SK-N-SH treated with all-trans-retinoic acid at 6 μM for 48 hours (cell line): ENCODE measurements at regions not wholly inside any gene's neighbourhood (a gene's known extent, or its start where the extent isn't known, plus 50 kb on each side); places are given as distances from the start of the nearest gene placed in this dataset.

ENCODE experiments used
- ATAC-seq: fragments of 200-7000 bp; cut with Tn5 transposase; 3 replicates; pipeline ENCODE4 v1.9.1; 2020; ENCODE audit warnings: mild to moderate bottlenecking, moderate library complexity
- ARNTL ChIP-seq: fragments of 450-650 bp; formaldehyde crosslinking; IDR thresholded peaks from 2 replicates; pipeline ENCODE4 v1.5.0; 2020; ENCODE audit warnings: low read depth, mild to moderate bottlenecking, moderate library complexity, borderline replicate concordance
- BACH2 ChIP-seq: fragments of 250-450 bp; sonication (Bioruptor Pico); IDR thresholded peaks from 2 replicates; pipeline ENCODE4 v1.9.0; 2021; ENCODE audit warnings: mild to moderate bottlenecking, borderline replicate concordance
- ESRRG ChIP-seq: fragments of 250-450 bp; sonication (Bioruptor Pico); IDR thresholded peaks from 2 replicates; pipeline ENCODE4 v1.6.1; 2021; ENCODE audit warnings: mild to moderate bottlenecking
- GLIS3 ChIP-seq: fragments of 250-450 bp; sonication (Bioruptor Pico); IDR thresholded peaks from 2 replicates; pipeline ENCODE4 v1.5.0; 2020; ENCODE audit warnings: mild to moderate bottlenecking, moderate library complexity
- OSR1 ChIP-seq: fragments of 250-450 bp; sonication (Bioruptor Pico); IDR thresholded peaks from 2 replicates; pipeline ENCODE4 v1.8.0; 2022; ENCODE audit warnings: moderate library complexity, mild to moderate bottlenecking, inconsistent platforms
- PPARA ChIP-seq: fragments of 250-450 bp; sonication (Bioruptor Pico); IDR thresholded peaks from 2 replicates; pipeline ENCODE4 v1.5.0; 2020; ENCODE audit warnings: mild to moderate bottlenecking, borderline replicate concordance
- SNAI2 ChIP-seq: fragments of 250-450 bp; sonication (Bioruptor Pico); IDR thresholded peaks from 2 replicates; pipeline ENCODE4 v1.5.0; 2020; ENCODE audit warnings: mild to moderate bottlenecking, moderate library complexity
- TCF4 ChIP-seq: fragments of 250-450 bp; sonication (Bioruptor Pico); IDR thresholded peaks from 2 replicates; pipeline ENCODE4 v1.8.0; 2021; ENCODE audit warnings: mild to moderate bottlenecking, moderate library complexity, borderline replicate concordance
- ZC3H10 ChIP-seq: fragments of 250-450 bp; sonication (Bioruptor Pico); IDR thresholded peaks from 2 replicates; pipeline ENCODE4 v1.5.1; 2021; ENCODE audit warnings: mild to moderate bottlenecking, moderate library complexity
- ZFP3 ChIP-seq: fragments of 250-450 bp; sonication (Bioruptor Pico); IDR thresholded peaks from 2 replicates; pipeline ENCODE4 v1.5.0; 2020; ENCODE audit warnings: mild to moderate bottlenecking, moderate library complexity
- ZFP30 ChIP-seq: fragments of 450-650 bp; formaldehyde crosslinking; IDR thresholded peaks from 2 replicates; pipeline ENCODE4 v1.5.0; 2022; ENCODE audit warnings: mild to moderate bottlenecking, moderate library complexity
- ZNF565 ChIP-seq: fragments of 450-650 bp; formaldehyde crosslinking; conservative IDR thresholded peaks from 2 replicates; pipeline ENCODE4 v1.5.0; 2020; ENCODE audit warnings: low read depth, mild to moderate bottlenecking, moderate library complexity
- ZNF70 ChIP-seq: fragments of 450-650 bp; formaldehyde crosslinking; IDR thresholded peaks from 2 replicates; pipeline ENCODE4 v1.5.0; 2020; ENCODE audit warnings: mild to moderate bottlenecking, moderate library complexity
- ZNF8 ChIP-seq: fragments of 450-650 bp; formaldehyde crosslinking; IDR thresholded peaks from 2 replicates; pipeline ENCODE4 v1.5.0; 2020; ENCODE audit warnings: mild to moderate bottlenecking, moderate library complexity
- TF ChIP-seq, protein P1 (sequence below): fragments of 250-450 bp; sonication (Bioruptor Pico); IDR thresholded peaks from 2 replicates; pipeline ENCODE4 v1.8.0; 2020; ENCODE audit warnings: mild to moderate bottlenecking, moderate library complexity, borderline replicate concordance
- TF ChIP-seq, protein P2 (sequence below): fragments of 250-450 bp; sonication (Bioruptor Pico); IDR thresholded peaks from 2 replicates; pipeline ENCODE4 v1.5.1; 2020; ENCODE audit warnings: low read depth, mild to moderate bottlenecking, moderate library complexity
- TF ChIP-seq, protein P3 (sequence below): fragments of 250-450 bp; sonication (Bioruptor Pico); IDR thresholded peaks from 2 replicates; pipeline ENCODE4 v1.8.0; 2021; ENCODE audit warnings: low read depth, mild to moderate bottlenecking, moderate library complexity, borderline replicate concordance
- TF ChIP-seq, protein P4 (sequence below): fragments of 250-450 bp; sonication (Bioruptor Pico); IDR thresholded peaks from 2 replicates; pipeline ENCODE4 v1.5.0; 2020; ENCODE audit warnings: mild to moderate bottlenecking, moderate library complexity

DNA sequence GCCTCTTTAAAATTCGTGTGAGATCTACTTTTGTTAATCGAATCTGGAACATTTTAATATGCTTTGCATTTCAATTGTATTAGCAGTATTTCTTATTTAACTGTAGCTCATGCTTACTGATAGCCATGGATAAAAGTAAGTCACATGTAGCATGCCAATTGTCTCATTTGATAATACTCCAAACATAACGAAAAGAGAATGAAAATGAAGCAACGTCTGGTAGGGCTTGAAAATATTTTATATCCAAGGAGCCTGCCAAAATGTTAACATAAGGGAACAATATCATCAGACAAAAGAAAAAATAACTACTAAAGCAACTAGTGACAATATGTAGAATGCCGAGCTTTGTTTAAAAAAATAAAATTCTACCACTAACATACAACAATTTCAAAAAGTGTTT lies 94.1 kb upstream of the MID1 start:
- ATAC-seq: no peak
- TF ChIP-seq ZNF565 (CRISPR knock-in tag) (no peak), ZNF70 (CRISPR knock-in tag) (no peak), ZFP30 (CRISPR knock-in tag) (no peak), ESRRG (CRISPR knock-in tag) (no peak), SNAI2 (CRISPR knock-in tag) (no peak), ARNTL (CRISPR knock-in tag) (no peak), GLIS3 (no peak), TCF4 (CRISPR knock-in tag) (no peak), ZFP3 (CRISPR knock-in tag) (no peak), PPARA (no peak), OSR1 (no peak), ZNF8 (CRISPR knock-in tag) (no peak)
- TF ChIP-seq, protein P1, sequence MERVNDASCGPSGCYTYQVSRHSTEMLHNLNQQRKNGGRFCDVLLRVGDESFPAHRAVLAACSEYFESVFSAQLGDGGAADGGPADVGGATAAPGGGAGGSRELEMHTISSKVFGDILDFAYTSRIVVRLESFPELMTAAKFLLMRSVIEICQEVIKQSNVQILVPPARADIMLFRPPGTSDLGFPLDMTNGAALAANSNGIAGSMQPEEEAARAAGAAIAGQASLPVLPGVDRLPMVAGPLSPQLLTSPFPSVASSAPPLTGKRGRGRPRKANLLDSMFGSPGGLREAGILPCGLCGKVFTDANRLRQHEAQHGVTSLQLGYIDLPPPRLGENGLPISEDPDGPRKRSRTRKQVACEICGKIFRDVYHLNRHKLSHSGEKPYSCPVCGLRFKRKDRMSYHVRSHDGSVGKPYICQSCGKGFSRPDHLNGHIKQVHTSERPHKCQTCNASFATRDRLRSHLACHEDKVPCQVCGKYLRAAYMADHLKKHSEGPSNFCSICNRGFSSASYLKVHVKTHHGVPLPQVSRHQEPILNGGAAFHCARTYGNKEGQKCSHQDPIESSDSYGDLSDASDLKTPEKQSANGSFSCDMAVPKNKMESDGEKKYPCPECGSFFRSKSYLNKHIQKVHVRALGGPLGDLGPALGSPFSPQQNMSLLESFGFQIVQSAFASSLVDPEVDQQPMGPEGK (CRISPR knock-in tag): no peak
- TF ChIP-seq, protein P2, sequence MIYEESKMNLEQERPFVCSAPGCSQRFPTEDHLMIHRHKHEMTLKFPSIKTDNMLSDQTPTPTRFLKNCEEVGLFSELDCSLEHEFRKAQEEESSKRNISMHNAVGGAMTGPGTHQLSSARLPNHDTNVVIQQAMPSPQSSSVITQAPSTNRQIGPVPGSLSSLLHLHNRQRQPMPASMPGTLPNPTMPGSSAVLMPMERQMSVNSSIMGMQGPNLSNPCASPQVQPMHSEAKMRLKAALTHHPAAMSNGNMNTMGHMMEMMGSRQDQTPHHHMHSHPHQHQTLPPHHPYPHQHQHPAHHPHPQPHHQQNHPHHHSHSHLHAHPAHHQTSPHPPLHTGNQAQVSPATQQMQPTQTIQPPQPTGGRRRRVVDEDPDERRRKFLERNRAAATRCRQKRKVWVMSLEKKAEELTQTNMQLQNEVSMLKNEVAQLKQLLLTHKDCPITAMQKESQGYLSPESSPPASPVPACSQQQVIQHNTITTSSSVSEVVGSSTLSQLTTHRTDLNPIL (CRISPR knock-in tag): no peak
- TF ChIP-seq, protein P3, sequence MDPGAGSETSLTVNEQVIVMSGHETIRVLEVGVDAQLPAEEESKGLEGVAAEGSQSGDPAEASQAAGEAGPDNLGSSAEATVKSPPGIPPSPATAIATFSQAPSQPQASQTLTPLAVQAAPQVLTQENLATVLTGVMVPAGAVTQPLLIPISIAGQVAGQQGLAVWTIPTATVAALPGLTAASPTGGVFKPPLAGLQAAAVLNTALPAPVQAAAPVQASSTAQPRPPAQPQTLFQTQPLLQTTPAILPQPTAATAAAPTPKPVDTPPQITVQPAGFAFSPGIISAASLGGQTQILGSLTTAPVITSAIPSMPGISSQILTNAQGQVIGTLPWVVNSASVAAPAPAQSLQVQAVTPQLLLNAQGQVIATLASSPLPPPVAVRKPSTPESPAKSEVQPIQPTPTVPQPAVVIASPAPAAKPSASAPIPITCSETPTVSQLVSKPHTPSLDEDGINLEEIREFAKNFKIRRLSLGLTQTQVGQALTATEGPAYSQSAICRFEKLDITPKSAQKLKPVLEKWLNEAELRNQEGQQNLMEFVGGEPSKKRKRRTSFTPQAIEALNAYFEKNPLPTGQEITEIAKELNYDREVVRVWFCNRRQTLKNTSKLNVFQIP: no peak
- TF ChIP-seq, protein P4, sequence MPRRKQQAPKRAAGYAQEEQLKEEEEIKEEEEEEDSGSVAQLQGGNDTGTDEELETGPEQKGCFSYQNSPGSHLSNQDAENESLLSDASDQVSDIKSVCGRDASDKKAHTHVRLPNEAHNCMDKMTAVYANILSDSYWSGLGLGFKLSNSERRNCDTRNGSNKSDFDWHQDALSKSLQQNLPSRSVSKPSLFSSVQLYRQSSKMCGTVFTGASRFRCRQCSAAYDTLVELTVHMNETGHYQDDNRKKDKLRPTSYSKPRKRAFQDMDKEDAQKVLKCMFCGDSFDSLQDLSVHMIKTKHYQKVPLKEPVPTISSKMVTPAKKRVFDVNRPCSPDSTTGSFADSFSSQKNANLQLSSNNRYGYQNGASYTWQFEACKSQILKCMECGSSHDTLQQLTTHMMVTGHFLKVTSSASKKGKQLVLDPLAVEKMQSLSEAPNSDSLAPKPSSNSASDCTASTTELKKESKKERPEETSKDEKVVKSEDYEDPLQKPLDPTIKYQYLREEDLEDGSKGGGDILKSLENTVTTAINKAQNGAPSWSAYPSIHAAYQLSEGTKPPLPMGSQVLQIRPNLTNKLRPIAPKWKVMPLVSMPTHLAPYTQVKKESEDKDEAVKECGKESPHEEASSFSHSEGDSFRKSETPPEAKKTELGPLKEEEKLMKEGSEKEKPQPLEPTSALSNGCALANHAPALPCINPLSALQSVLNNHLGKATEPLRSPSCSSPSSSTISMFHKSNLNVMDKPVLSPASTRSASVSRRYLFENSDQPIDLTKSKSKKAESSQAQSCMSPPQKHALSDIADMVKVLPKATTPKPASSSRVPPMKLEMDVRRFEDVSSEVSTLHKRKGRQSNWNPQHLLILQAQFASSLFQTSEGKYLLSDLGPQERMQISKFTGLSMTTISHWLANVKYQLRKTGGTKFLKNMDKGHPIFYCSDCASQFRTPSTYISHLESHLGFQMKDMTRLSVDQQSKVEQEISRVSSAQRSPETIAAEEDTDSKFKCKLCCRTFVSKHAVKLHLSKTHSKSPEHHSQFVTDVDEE (CRISPR knock-in tag): no peak

DNA sequence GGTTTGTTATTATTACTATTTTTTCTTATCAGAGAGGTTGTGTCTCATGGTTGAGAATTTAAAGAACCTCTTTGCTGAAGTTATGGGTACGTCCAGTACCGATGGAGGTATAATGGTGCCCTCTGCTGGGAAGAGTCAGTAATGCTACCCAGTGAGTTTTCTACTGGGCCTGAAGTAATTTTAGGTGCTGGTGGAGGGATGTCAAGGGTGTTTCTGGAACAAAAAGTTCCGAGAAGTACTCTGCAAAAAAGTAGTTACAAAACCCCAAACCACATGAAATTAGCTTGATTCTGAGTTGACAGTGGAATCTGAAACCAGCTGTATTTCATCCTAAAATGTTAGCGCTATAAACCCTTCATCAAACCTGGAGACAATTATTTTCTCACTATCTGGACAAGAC lies 102.5 kb upstream of the MID1 start:
- peak; percentile 89 for ATAC-seq
- TF ChIP-seq, protein P1 (CRISPR knock-in tag): no peak
- TF ChIP-seq ZC3H10 (CRISPR knock-in tag) (no peak), PPARA (no peak), ZFP3 (CRISPR knock-in tag) (no peak), BACH2 (no peak), ARNTL (CRISPR knock-in tag) (no peak), ZNF565 (CRISPR knock-in tag) (no peak)
- TF ChIP-seq, protein P3: no peak
- TF ChIP-seq, protein P2 (CRISPR knock-in tag): no peak
- TF ChIP-seq, all 23 proteins: peak for 0
